Activated naive CD4-positive, alpha-beta T cell treated with anti-CD3 and anti-CD28 coated beads, Interleukin-2, amount 50 U/mL, for 24 hours (primary cell): ENCODE measurements at regions not wholly inside any gene's neighbourhood (a gene's known extent, or its start where the extent isn't known, plus 50 kb on each side); places are given as distances from the start of the nearest gene placed in this dataset.

Source experiments
- H3K27ac Mint-ChIP-seq: one replicate; pipeline ENCODE4 v1.8.0; 2021; ENCODE audit warnings: mild to moderate bottlenecking, mixed read lengths
- H3K27me3 Mint-ChIP-seq: one replicate; pipeline ENCODE4 v1.8.0; 2021; ENCODE audit warnings: mixed read lengths
- H3K36me3 Mint-ChIP-seq: one replicate; pipeline ENCODE4 v1.8.0; 2021; ENCODE audit warnings: mixed read lengths
- H3K4me1 Mint-ChIP-seq: one replicate; pipeline ENCODE4 v1.8.0; 2021; ENCODE audit warnings: mixed read lengths
- H3K4me3 Mint-ChIP-seq: one replicate; pipeline ENCODE4 v1.8.0; 2021; ENCODE audit warnings: mild to moderate bottlenecking, mixed read lengths
- H3K9me3 Mint-ChIP-seq: one replicate; pipeline ENCODE4 v1.8.0; 2021; ENCODE audit warnings: mixed read lengths

DNA sequence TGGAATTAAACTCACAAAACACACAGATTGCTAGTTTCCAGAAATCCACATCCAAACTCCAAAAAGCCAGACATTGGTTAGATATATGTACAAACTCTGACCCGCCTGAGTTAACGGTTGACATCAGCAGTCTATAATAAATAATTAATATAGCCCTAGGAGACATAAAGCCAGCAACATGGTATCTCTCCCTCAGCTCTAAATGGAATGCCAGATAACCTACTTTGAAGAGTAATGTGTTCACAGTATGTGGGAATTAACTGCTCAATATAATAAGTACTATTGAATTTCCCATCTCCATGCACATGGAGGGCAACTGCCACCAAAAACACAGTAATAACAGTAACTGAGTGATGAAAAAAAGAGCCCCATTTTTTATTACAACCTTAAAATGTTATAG lies 383.2 kb downstream of the CD83 start:
- Mint-ChIP-seq H3K4me1 (peaks cover 1% of the 10 kb centered on the region), H3K36me3 (peaks cover 4% of the 10 kb centered on the region)

DNA sequence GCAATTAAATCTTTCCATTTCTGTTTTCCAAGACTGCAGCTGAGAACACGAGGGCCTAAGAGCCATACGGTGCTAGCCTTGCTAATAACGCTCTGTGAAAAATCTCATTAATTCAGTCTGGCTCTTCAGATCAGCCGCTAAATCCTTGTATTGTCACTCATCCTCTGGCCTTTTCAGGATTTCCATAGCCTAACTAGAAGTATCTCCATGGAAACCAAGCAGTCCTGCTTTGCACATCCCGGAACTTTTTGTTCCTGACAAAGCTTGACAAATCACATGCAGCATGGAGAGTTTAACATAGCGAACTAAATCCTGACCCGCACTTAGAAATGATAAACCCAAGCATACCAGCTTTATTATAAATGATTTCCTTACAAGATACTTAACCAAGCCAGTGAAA lies 383.7 kb downstream of the CD83 start:
- no peaks in the 10 kb centered on the region for H3K27me3 Mint-ChIP-seq
- peaks cover 2% of the 10 kb centered on the region for H3K36me3 Mint-ChIP-seq
- no peak overlapping the region for H3K4me3 Mint-ChIP-seq
- H3K27ac Mint-ChIP-seq, result no peak overlapping the region
- peaks cover 3% of the 10 kb centered on the region for H3K9me3 Mint-ChIP-seq
- peaks cover 5% of the 10 kb centered on the region for H3K4me1 Mint-ChIP-seq

More for the DNA sequence above, 383.2 kb downstream of the CD83 start:
- no peak overlapping the region for H3K4me3 Mint-ChIP-seq
- peaks cover 8% of the 10 kb centered on the region for H3K9me3 Mint-ChIP-seq
- H3K27ac Mint-ChIP-seq, result no peak overlapping the region
- H3K27me3 Mint-ChIP-seq, result no peaks in the 10 kb centered on the region

DNA sequence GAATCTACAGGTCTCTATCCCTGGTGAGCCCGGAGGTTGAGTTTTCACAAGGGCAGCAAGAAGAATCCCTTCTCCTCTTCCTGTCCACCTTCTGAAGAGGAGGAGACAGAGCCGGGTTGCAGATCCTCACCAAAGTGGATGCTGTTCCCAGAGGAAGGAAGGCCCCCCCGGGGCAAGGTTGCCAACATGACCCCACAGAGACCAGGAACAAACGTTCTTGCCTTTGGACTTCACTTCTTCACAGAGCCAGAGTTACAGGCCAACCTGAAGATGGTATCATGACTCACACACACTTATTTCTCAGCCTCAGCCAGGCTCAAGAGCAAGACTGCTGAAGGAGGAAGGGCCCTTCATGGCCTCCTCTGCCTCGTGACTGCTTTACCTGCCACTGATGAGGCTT lies 384.3 kb downstream of the CD83 start:
- no peak overlapping the region for H3K4me3 Mint-ChIP-seq
- no peak overlapping the region for H3K27ac Mint-ChIP-seq
- peaks cover 11% of the 10 kb centered on the region for H3K4me1 Mint-ChIP-seq
- H3K9me3 Mint-ChIP-seq, result no peaks in the 10 kb centered on the region
- H3K27me3 Mint-ChIP-seq, result no peaks in the 10 kb centered on the region
- no peaks in the 10 kb centered on the region for H3K36me3 Mint-ChIP-seq

DNA sequence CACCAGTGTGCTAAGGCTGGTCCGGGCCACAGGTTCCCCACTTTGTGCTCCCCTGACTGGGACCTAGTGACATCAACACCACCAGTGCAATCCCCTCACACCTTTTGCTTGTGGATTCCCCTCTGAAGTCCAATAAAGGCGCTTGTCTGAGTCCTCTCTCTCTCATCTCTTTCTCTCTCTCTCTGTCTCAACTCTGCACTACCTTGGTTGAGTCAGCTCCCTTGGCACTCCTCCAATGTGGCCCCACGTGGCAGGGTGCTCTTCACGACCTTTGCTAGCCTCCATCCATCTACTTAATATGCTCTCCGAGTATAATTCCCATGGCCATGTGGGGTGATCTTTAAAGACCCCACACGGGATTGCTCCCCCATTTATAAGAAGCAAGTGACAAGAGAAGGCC lies 385.0 kb downstream of the CD83 start:
- H3K36me3 Mint-ChIP-seq, result no peaks in the 10 kb centered on the region

DNA sequence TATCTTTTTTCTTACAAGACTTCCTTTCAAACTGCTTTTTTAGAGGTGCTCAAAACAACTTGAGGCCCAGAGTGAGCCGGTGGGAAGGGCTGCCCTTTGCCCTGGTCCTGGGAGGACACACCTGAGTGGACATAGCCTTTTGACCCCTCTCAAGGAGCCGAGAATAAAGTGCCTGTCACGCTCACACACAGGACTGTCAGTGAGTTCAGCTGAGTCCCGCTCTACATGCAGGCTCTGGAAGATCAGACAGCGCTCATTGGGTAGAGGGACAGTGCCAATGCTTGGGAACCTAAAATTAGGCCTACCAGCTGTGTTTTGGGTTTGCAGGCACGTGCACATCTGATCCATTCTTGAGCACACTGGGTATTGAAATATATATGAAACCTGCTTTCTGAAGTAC lies 387.8 kb downstream of the CD83 start:
- Mint-ChIP-seq H3K36me3 (peaks cover 1% of the 10 kb centered on the region), H3K9me3 (no peaks in the 10 kb centered on the region), H3K4me3 (no peak overlapping the region), H3K4me1 (peaks cover 16% of the 10 kb centered on the region), H3K27ac (no peak overlapping the region), H3K27me3 (no peaks in the 10 kb centered on the region)

More for the DNA sequence above, 385.0 kb downstream of the CD83 start:
- no peak overlapping the region for H3K27ac Mint-ChIP-seq
- no peaks in the 10 kb centered on the region for H3K9me3 Mint-ChIP-seq
- peaks cover 16% of the 10 kb centered on the region for H3K4me1 Mint-ChIP-seq
- H3K27me3 Mint-ChIP-seq, result no peaks in the 10 kb centered on the region
- H3K4me3 Mint-ChIP-seq, result no peak overlapping the region

DNA sequence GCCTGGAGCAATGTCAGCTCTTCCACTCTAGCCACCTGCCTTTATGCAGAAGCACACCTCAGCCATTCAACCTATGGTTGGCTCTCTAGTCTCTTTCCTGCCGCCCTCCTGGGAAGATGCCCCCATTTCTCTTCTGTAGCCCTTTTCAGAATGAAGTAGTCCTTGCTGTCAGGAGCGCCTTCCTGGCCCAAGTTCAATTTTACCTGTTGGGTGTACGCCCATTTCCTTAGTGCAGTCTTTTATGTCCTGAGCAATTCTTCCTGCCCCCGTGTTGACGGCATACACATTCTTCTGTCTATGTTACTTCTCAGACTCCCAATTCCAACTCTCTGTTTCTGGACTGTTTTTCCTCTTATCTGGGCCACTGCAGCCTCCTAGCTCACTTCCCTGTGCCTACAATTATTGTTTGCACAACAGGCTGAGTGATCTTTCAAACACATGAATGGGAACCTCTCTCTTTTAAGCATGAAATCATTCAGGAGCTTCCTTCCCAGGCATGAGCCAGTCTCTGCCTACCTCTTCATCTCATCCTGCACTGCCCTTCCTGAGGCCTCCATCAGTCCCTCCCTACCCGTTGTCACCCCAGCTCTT lies 389.2 kb downstream of the CD83 start:
- Mint-ChIP-seq H3K36me3 (peaks cover 3% of the 10 kb centered on the region), H3K27me3 (no peaks in the 10 kb centered on the region), H3K9me3 (no peaks in the 10 kb centered on the region), H3K4me1 (peaks cover 16% of the 10 kb centered on the region), H3K27ac (no peak overlapping the region), H3K4me3 (no peak overlapping the region)

DNA sequence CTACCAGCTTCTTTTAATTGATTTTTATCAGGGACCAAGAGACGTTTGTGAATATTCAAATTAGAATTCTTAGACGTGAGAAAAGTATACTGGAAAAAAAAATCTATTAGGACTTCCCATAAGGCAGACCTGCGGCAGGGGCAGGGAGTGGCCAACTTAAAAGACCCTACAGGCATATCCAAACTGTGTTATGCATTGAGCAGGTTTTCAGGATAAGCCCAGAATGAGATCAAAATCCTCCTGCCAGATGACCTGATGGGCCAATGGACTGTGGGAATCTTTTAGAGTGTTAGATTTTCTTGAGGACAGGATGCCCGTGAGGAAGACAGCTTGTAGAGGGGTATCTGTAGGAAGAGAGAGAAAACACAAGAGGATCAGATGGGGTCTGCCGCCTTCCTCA lies 391.5 kb downstream of the CD83 start:
- Mint-ChIP-seq H3K4me3 (no peak overlapping the region), H3K4me1 (peaks cover 16% of the 10 kb centered on the region), H3K36me3 (peaks cover 4% of the 10 kb centered on the region), H3K27me3 (no peaks in the 10 kb centered on the region), H3K27ac (no peak overlapping the region), H3K9me3 (no peaks in the 10 kb centered on the region)

DNA sequence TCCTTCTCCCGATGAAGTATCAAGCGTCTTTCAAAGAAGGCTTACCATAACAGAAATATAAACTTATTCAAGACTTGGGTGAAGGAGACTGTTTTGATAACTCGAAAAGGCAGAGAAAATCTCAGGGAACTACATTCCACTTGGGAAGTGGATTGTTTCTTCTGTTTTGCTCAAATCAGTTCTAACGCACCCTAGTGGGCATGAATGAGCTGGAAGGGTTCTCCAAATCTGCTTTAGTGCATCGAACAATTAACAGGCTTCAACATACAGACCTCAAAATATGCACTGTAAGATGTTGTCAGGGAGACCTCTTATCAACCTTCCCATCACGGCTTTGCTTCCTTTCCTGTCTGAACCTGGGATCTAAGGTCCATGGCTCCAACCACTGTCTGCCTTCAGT lies 392.5 kb downstream of the CD83 start:
- Mint-ChIP-seq H3K4me1 (peaks cover 16% of the 10 kb centered on the region), H3K27ac (no peak overlapping the region), H3K9me3 (no peaks in the 10 kb centered on the region), H3K36me3 (peaks cover 4% of the 10 kb centered on the region), H3K4me3 (no peak overlapping the region), H3K27me3 (no peaks in the 10 kb centered on the region)

DNA sequence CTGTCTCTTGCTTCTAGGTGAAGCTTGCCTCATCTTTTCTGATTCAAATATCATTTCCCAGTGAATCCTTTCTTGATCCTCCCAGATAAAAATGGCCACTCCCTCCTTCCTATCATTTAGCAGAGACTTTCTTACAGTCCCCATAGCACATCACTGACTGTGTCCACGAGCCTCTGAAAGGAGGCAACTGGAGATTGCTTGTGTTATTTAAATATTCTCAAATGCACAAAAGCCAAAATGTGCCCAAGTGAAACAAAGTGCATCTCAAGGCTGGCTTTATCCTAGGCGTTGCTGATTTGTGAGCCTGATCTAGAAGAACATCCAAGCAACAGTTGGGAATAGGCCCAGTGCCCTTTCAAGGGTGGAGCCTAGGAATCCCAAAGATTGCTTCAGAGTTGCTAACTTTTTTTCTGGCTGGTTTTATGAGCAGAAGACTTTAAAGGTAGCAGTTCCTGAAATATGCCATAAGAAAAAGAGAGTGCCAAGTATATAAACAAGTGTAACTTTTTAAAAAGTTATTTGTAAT lies 393.6 kb downstream of the CD83 start:
- Mint-ChIP-seq H3K9me3 (no peaks in the 10 kb centered on the region), H3K27me3 (no peaks in the 10 kb centered on the region), H3K27ac (no peak overlapping the region), H3K4me3 (no peak overlapping the region), H3K4me1 (peaks cover 12% of the 10 kb centered on the region), H3K36me3 (peaks cover 4% of the 10 kb centered on the region)

DNA sequence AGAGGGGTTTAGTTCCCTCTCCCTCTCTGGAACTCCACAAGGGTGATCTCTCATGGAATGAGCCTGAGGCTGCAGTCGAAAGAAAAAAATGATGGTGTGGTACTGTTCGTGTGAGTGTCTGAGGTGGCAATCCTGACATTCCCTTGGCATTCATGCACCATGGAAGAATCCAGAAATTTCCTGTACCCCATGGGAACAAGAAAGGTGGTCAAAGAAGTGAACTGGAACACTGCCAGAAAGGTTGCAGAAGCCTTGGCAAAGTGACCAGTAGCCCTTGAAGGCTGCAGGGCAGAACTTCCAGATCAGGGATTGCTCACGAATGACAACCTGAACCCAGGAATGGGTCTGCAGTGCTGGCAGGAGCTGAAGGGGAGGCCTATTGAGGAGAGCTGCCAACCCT lies 394.7 kb downstream of the CD83 start:
- Mint-ChIP-seq H3K4me3 (no peak overlapping the region), H3K27me3 (no peaks in the 10 kb centered on the region), H3K27ac (no peak overlapping the region), H3K36me3 (peaks cover 4% of the 10 kb centered on the region), H3K4me1 (peaks cover 2% of the 10 kb centered on the region), H3K9me3 (no peaks in the 10 kb centered on the region)

DNA sequence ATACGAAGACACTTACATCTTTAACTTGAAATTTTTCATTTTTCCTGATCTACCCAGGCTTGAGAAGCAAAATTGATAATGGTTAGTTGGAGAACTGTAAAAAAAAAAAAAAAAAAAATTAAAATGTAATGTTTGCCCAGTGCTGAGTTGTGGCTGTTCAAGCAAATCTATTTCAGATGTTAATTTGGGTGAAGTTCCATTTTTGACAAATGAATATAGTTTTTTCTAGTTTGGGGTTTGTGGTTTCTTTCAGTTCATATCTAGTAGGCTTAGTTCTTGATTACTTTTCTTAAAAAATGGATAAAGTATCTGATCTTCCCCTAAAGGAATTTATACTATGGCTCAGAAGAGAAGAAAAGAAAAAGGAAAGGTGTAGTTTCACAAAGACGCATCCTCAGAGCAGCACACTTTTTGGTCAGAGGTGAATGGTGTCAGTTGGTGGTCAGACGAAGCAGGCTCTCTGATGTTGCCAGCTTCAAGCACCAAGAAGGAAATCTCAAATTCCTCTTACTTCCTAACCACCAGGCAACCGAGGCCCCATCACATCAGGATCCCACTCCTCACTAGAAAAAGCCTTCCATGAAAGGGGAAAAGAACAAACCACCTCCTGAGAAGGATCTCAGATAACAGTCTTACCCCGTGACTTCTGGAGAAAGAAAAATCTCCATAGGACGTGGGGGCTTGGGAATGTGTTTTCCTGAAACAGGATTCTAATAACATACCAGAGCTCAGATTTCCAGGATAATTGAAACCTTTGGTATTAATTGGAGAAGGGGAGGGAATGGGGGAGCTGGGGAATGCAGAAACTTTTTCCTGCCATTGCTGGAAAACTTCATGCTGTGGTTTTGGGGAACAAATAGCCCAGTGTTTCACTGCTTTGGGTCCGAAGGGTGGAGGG lies 396.2 kb downstream of the CD83 start:
- Mint-ChIP-seq H3K4me1 (no peaks in the 10 kb centered on the region), H3K36me3 (peaks cover 4% of the 10 kb centered on the region), H3K9me3 (no peaks in the 10 kb centered on the region), H3K4me3 (no peak overlapping the region), H3K27ac (no peak overlapping the region), H3K27me3 (no peaks in the 10 kb centered on the region)

DNA sequence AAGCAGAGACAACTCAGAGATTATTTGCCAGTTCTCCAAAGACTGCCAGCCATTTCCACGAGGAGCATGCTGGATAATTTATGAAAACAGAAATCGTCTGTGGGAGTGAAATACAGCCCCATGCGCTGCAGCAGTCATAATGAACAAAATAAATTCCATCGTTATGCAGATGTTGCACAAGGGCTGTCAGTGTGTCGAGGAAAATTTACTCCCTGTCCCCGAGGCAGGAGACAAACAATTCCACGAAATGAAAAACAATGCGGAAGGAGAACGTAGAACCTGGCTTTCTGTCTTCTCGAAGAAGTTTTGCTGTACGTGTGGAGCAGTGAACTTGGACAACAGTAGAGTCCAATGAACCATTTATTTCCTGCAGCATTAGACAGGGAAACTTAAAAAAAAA lies 399.4 kb downstream of the CD83 start:
- Mint-ChIP-seq H3K27ac (no peak overlapping the region), H3K4me3 (no peak overlapping the region), H3K4me1 (no peaks in the 10 kb centered on the region), H3K36me3 (peaks cover 1% of the 10 kb centered on the region), H3K27me3 (no peaks in the 10 kb centered on the region), H3K9me3 (no peaks in the 10 kb centered on the region)

DNA sequence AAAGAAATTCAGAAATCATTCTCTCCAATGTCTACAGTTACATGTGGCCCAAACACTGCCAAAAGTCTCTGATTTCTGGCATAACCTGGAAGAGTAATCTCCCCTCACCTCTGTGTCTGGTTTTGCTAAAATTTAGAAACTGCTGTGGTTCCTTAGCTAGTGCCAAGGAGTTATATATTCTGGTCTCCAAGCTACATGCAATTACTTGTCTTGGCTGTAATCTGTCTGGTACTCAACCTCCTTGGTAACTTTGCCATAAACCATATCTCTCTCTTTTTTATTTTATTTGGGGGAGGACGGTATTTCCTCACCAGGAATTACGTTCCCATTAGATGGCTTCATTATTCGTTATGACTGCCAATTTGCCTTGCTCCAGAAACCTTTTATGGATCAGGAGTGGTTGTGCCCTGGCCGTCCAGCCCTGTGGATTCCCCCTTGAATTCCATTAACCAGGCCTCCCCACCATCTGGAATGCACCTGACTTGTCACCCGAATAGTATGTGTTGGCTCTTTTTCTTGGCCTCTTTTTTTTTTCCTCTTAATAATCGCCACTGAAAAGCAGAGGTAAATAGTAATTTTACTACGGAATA lies 400.0 kb downstream of the CD83 start:
- no peaks in the 10 kb centered on the region for H3K4me1 Mint-ChIP-seq

DNA sequence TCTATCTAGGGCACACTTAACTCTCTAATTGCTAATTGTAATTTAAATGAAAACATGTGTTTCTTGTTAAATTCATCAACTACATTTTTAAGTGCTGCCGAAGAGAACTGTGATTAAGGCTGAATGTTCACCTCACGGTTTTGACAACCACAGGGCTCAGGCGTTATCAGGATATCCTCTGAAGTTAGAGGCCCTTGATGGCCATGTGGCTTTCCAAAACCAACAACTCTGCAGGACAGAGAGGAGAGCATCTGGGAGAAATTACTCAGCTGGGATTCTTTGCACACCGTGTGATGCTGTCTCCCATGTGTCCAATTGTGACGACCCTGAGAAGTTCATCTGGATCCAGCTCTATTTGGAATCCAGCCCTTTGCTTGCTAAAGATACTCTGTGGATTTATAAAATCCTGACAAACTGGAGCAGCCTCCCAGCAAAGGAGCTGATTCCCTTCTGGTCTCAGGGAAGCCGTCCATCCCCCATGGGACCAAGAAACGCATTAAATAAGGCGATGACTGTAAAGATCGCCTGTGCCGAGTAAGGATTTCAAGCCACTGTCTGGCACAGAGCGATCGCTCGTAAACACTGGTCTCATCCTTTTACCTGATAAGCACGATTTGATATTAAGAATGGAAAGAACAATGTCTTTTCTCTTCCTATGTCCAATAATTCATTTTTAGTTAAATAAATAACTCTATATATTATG lies 401.1 kb downstream of the CD83 start:
- H3K27me3 Mint-ChIP-seq, result no peaks in the 10 kb centered on the region
- H3K4me3 Mint-ChIP-seq, result no peak overlapping the region
- no peaks in the 10 kb centered on the region for H3K9me3 Mint-ChIP-seq
- no peak overlapping the region for H3K27ac Mint-ChIP-seq
- no peaks in the 10 kb centered on the region for H3K4me1 Mint-ChIP-seq
- H3K36me3 Mint-ChIP-seq, result peaks cover under 1% of the 10 kb centered on the region

More for the DNA sequence above, 400.0 kb downstream of the CD83 start:
- H3K27me3 Mint-ChIP-seq, result no peaks in the 10 kb centered on the region
- no peak overlapping the region for H3K27ac Mint-ChIP-seq
- H3K4me3 Mint-ChIP-seq, result no peak overlapping the region
- H3K36me3 Mint-ChIP-seq, result peaks cover 1% of the 10 kb centered on the region
- H3K9me3 Mint-ChIP-seq, result no peaks in the 10 kb centered on the region

DNA sequence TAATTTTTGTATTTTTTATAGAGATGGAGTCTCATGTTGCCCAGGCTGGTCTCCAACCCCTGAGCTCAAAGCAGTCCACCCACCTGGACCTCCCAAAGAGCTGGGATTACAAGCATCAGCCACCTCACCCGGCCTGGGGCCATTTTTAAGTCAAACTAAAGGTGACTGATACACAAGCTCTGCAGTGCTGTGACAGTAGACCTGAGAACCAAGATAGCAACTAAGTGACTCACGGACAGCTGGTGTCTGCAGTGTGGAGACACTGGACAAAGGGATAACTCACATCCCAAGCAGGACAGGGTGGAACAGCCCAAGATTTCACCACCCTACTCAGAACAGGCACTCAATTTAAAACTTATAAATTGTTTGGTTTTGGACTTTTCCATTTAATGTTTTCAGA lies 402.5 kb downstream of the CD83 start:
- no peaks in the 10 kb centered on the region for H3K27me3 Mint-ChIP-seq
- H3K4me3 Mint-ChIP-seq, result no peak overlapping the region
- H3K36me3 Mint-ChIP-seq, result no peaks in the 10 kb centered on the region
- no peaks in the 10 kb centered on the region for H3K9me3 Mint-ChIP-seq
- no peaks in the 10 kb centered on the region for H3K4me1 Mint-ChIP-seq
- H3K27ac Mint-ChIP-seq, result no peak overlapping the region
